ENCODE measurements at regions not wholly inside any gene's neighbourhood (a gene's known extent, or its start where the extent isn't known, plus 50 kb on each side); places are given as distances from the start of the nearest gene placed in this dataset.
A peak's percentile ranks its signal among the peaks of the same experiment; 100 is the strongest.

DNA sequence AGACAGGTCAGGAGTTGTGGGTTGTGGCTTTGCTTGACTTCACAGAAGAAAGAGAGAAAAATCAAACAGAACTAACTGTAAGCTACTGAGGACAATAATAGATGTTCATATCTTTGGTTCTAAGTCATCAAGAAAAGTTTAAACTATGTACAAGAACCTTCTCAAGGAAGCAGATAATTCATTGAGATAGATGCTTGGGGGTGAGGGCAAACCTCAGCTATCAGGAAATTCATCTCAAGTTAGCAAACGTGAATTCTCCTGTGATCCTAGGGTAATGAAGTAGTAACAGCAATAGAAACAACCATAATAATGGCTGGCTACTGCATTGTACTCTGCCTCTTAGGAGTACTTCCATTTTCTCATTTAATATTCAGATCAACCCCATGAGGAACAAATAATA, 506.2 kb downstream of the PLPP3 start:
- Mint-ChIP-seq H3K27me3 (ENCODE audit: insufficient read depth, unreplicated experiment) (no peaks in the 10 kb centered on the region), H3K27ac (ENCODE audit: low read depth, unreplicated experiment) (peak overlapping the region; percentile 8), H3K4me1 (ENCODE audit: insufficient read depth, unreplicated experiment) (peaks cover 23% of the 10 kb centered on the region), H3K9me3 (ENCODE audit: unreplicated experiment) (peaks cover 7% of the 10 kb centered on the region), H3K4me3 (ENCODE audit: unreplicated experiment) (no peak overlapping the region), H3K36me3 (ENCODE audit: insufficient read depth, unreplicated experiment) (no peaks in the 10 kb centered on the region)
- intact Hi-C loops (cut with micrococcal nuclease): no loop called here
- CTCF ChIA-PET: interaction anchor here (0.7 to 1.1 kb wide), 2 partner anchors 220 to 511 kb away, joined by 3 to 5 read pairs; no protein-coding TSS in a partner anchor
- TF ChIP-seq, protein P1, sequence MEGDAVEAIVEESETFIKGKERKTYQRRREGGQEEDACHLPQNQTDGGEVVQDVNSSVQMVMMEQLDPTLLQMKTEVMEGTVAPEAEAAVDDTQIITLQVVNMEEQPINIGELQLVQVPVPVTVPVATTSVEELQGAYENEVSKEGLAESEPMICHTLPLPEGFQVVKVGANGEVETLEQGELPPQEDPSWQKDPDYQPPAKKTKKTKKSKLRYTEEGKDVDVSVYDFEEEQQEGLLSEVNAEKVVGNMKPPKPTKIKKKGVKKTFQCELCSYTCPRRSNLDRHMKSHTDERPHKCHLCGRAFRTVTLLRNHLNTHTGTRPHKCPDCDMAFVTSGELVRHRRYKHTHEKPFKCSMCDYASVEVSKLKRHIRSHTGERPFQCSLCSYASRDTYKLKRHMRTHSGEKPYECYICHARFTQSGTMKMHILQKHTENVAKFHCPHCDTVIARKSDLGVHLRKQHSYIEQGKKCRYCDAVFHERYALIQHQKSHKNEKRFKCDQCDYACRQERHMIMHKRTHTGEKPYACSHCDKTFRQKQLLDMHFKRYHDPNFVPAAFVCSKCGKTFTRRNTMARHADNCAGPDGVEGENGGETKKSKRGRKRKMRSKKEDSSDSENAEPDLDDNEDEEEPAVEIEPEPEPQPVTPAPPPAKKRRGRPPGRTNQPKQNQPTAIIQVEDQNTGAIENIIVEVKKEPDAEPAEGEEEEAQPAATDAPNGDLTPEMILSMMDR (IDR thresholded peaks at IDR 0.05; ENCODE audit: unreplicated experiment): no peak
- POLR2A ChIA-PET: interaction anchor here (0.6 to 1.6 kb wide), 3 partner anchors 8 to 1005 kb away, joined by 3 to 4 read pairs (median 3); no protein-coding TSS in a partner anchor
- no peak for DNase-seq (ENCODE audit: unreplicated experiment)
- no TSS peak for BruUV-seq (replicated peaks)

GRCh38 chr1:56072310-56072709, 507.1 kb downstream of the PLPP3 start:
- H3K36me3 Mint-ChIP-seq (ENCODE audit: insufficient read depth, unreplicated experiment): no peaks in the 10 kb centered on the region
- TF ChIP-seq, protein P1 (IDR thresholded peaks at IDR 0.05; ENCODE audit: unreplicated experiment): no peak
- H3K4me3 Mint-ChIP-seq (ENCODE audit: unreplicated experiment): no peak overlapping the region
- peaks cover 25% of the 10 kb centered on the region for H3K4me1 Mint-ChIP-seq (ENCODE audit: insufficient read depth, unreplicated experiment)
- DNase-seq (ENCODE audit: unreplicated experiment): no peak
- H3K9me3 Mint-ChIP-seq (ENCODE audit: unreplicated experiment): peaks cover 7% of the 10 kb centered on the region
- ChIA-PET CTCF (interaction anchor here (0.6 to 1.1 kb wide), 3 partner anchors 221 to 512 kb away, joined by 3 to 5 read pairs (median 3); no protein-coding TSS in a partner anchor), POLR2A (interaction anchor here (1.6 kb wide), 1 partner anchor 71 kb away, joined by 4 read pairs; no protein-coding TSS in a partner anchor)
- H3K27me3 Mint-ChIP-seq (ENCODE audit: insufficient read depth, unreplicated experiment): no peaks in the 10 kb centered on the region
- no peak overlapping the region for H3K27ac Mint-ChIP-seq (ENCODE audit: low read depth, unreplicated experiment)
- no TSS peak for BruUV-seq (replicated peaks)
- intact Hi-C loops (cut with micrococcal nuclease): no loop called here

DNA sequence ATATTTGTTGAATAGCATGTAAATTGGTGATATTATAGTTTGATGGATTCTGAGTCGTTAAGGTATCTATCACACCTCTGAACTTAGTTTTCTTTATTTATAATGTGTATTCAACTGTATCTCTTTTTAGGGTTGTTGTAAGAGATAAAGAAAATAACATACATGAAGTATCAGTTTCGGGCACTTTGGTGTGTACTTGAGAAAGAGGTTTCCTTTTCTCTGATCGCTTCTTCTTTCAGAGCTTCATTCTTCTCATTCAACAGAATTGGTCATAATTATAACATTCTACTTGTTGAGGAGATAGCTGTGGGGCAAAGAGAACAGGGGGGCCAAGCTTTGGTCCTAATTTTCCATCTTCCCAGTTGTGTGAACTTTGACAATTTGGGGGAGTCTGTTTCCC, 508.0 kb downstream of the PLPP3 start:
- H3K36me3 Mint-ChIP-seq (ENCODE audit: insufficient read depth, unreplicated experiment): no peaks in the 10 kb centered on the region
- no TSS peak for BruUV-seq (replicated peaks)
- POLR2A ChIA-PET: interaction anchor here (0.6 kb wide), 3 partner anchors 11 to 887 kb away, joined by 3 to 4 read pairs (median 3); no protein-coding TSS in a partner anchor
- DNase-seq (ENCODE audit: unreplicated experiment): no peak
- H3K4me3 Mint-ChIP-seq (ENCODE audit: unreplicated experiment): no peak overlapping the region
- TF ChIP-seq, protein P1 (IDR thresholded peaks at IDR 0.05; ENCODE audit: unreplicated experiment): no peak
- intact Hi-C loops (cut with micrococcal nuclease): no loop called here
- H3K9me3 Mint-ChIP-seq (ENCODE audit: unreplicated experiment): peaks cover 7% of the 10 kb centered on the region
- no peak overlapping the region for H3K27ac Mint-ChIP-seq (ENCODE audit: low read depth, unreplicated experiment)
- no peaks in the 10 kb centered on the region for H3K27me3 Mint-ChIP-seq (ENCODE audit: insufficient read depth, unreplicated experiment)
- H3K4me1 Mint-ChIP-seq (ENCODE audit: insufficient read depth, unreplicated experiment): peaks cover 25% of the 10 kb centered on the region
- CTCF ChIA-PET: no interaction called here

- ChIA-PET POLR2A (interaction anchor here (0.6 kb wide), 1 partner anchor 347 kb away, joined by 3 read pairs; no protein-coding TSS in a partner anchor), CTCF (no interaction called here)
- Mint-ChIP-seq H3K4me1 (ENCODE audit: insufficient read depth, unreplicated experiment) (peaks cover 29% of the 10 kb centered on the region), H3K27ac (ENCODE audit: low read depth, unreplicated experiment) (no peak overlapping the region), H3K4me3 (ENCODE audit: unreplicated experiment) (no peak overlapping the region), H3K36me3 (ENCODE audit: insufficient read depth, unreplicated experiment) (no peaks in the 10 kb centered on the region), H3K9me3 (ENCODE audit: unreplicated experiment) (peaks cover 7% of the 10 kb centered on the region), H3K27me3 (ENCODE audit: insufficient read depth, unreplicated experiment) (no peaks in the 10 kb centered on the region)
- DNase-seq (ENCODE audit: unreplicated experiment): no peak
- intact Hi-C loops (cut with micrococcal nuclease): no loop called here
- BruUV-seq (replicated peaks): no TSS peak
- TF ChIP-seq, protein P1 (IDR thresholded peaks at IDR 0.05; ENCODE audit: unreplicated experiment): no peak
These were observed 508.8 kb downstream of the PLPP3 start for GRCh38 chr1:56070601-56071000.

Measured in MCF 10A (cell line).